Prostate gland (tissue), 2 donors: ENCODE measurements at regions not wholly inside any gene's neighbourhood (a gene's known extent, or its start where the extent isn't known, plus 50 kb on each side); places are given as distances from the start of the nearest gene placed in this dataset.

Experiments used
- POLR2A ChIP-seq: fragments of 450-650 bp; IDR thresholded peaks from one replicate; pipeline ENCODE4 v1.6.1; 2016; ENCODE audit warnings: antibody characterized with exemption, mild to moderate bottlenecking
- TF ChIP-seq, protein P1 (sequence below), 4 experiments: fragments of 200-600 bp in 2 of 4; fragments of 450-650 bp in 2 of 4; sonication (generic) in 2 of 4; IDR thresholded peaks; 1 replicate in 3 of 4; 2 replicates in 1 of 4; pipeline ENCODE4 v1.5.1; 2016 to 2019; ENCODE audit warnings: antibody characterized with exemption in 4 of 4, mild to moderate bottlenecking in 2 of 4, moderate library complexity in 2 of 4

DNA sequence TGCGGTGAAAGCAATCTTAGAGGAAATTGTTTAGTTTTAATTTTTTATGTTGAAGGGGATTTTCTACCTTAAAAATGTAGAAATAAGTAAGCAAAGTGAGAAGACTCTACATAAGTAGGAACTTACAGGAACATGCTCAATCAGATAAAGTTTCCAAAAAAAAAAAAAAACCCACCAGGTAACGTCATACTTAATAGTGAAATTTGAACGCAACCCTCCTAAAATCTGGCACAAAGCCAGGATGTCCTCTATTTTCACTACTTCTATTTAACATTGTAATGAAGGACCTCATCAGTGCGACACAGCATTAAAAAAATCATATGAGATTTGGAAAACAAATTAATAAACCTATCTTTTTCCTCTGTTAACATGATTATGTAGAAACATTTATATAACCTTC lies 135.0 kb upstream of the FAT4 start:
- TF ChIP-seq, protein P1, sequence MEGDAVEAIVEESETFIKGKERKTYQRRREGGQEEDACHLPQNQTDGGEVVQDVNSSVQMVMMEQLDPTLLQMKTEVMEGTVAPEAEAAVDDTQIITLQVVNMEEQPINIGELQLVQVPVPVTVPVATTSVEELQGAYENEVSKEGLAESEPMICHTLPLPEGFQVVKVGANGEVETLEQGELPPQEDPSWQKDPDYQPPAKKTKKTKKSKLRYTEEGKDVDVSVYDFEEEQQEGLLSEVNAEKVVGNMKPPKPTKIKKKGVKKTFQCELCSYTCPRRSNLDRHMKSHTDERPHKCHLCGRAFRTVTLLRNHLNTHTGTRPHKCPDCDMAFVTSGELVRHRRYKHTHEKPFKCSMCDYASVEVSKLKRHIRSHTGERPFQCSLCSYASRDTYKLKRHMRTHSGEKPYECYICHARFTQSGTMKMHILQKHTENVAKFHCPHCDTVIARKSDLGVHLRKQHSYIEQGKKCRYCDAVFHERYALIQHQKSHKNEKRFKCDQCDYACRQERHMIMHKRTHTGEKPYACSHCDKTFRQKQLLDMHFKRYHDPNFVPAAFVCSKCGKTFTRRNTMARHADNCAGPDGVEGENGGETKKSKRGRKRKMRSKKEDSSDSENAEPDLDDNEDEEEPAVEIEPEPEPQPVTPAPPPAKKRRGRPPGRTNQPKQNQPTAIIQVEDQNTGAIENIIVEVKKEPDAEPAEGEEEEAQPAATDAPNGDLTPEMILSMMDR (IDR thresholded peaks at IDR 0.05): no peak
- TF ChIP-seq POLR2A: no peak
